Activated T-cell treated with anti-CD3 and anti-CD28 coated beads, Interleukin-2, amount 50 U/mL, for 4 hours (primary cell): ENCODE measurements at regions not wholly inside any gene's neighbourhood (a gene's known extent, or its start where the extent isn't known, plus 50 kb on each side); places are given as distances from the start of the nearest gene placed in this dataset.
"Not testable (repeated sequence)": the region's sequence is repeated elsewhere in the genome, so short reads cannot be mapped to it uniquely, and the experiment has no call there.

ENCODE experiments used
- ATAC-seq, 2 donors: fragments of 200-7000 bp; cut with Tn5 transposase; one replicate each; pipeline ENCODE4 v1.10.0; 2021
- DNase-seq: peaks from one replicate; pipeline ENCODE4 v3.0.0-alpha.2; 2020
- H3K27me3 Mint-ChIP-seq: one replicate; pipeline ENCODE4 v1.8.0; 2021; ENCODE audit warnings: low read depth, mixed read lengths
- H3K36me3 Mint-ChIP-seq: one replicate; pipeline ENCODE4 v1.8.0; 2022; ENCODE audit warnings: mixed read lengths; ENCODE audit not compliant: insufficient read depth
- H3K4me1 Mint-ChIP-seq: one replicate; pipeline ENCODE4 v1.8.0; 2021; ENCODE audit warnings: low read depth, mixed read lengths
- H3K4me3 Mint-ChIP-seq: one replicate; pipeline ENCODE4 v1.8.0; 2021; ENCODE audit warnings: mild to moderate bottlenecking, moderate library complexity, mixed read lengths
- H3K9me3 Mint-ChIP-seq: one replicate; pipeline ENCODE4 v1.8.0; 2021; ENCODE audit warnings: mixed read lengths

DNA sequence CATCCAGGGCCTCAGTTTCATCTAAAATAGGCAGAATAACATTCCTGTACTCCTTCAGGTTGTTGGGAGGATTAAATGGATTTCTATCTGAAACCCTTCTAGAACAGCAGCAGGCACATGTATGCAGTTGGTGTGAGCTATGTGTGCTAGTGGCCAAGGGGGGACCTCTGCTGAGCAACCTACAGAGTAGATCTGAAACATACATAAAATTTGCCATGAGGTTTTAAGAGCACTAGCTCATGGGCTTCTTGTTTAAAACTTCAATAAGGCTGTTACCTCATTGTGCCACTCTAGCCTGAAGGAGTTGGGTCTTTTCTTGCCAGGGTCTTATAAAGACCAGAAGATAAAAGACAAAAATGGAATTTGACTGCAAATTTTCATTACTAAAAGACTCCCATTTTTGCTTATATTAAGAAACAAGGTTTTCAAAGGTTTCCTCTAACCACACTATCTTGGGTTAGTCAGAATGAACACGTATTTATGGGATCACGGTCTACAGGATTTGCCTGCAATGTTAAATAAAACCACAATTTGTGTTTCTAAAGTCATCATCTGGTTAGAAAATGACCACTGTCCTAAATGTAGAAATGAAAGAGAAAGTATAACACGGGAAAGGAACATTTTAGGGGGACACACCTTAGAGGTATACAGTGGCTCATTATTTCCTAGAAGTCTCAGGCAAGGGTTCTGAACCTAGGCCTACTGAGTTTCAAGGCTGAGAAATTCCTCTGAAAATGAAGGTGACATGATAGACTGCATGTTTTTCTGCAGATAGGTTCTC is 144.9 kb upstream of the OLIG3 start:
- peaks cover 4% of the 10 kb centered on the region for H3K27me3 Mint-ChIP-seq
- peak; percentile 68 to 72 for ATAC-seq
- H3K4me1 Mint-ChIP-seq: peaks cover 13% of the 10 kb centered on the region
- DNase-seq: no peak
- no peak overlapping the region for H3K4me3 Mint-ChIP-seq
- no peaks in the 10 kb centered on the region for H3K9me3 Mint-ChIP-seq
- H3K36me3 Mint-ChIP-seq: no peaks in the 10 kb centered on the region

DNA sequence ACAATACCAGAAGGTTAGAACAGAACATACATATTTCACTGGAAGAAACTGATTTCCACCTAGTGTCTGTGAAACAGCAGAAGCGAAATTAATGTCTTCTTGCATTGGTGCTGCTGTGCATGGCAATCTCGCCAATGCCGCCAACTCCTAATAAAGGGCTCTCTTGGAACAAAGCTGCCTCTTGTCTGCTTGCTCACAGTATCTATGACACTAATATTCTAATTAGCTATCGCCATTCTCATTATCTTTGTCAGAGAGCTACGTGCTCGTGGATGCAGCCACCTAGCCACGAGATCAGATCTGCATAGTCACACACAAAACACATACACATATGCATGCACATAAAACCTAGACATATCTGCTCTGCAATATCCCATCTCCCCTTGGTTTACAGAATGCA is 145.9 kb upstream of the OLIG3 start:
- Mint-ChIP-seq H3K27me3 (peaks cover 5% of the 10 kb centered on the region), H3K36me3 (no peaks in the 10 kb centered on the region), H3K4me1 (peaks cover 13% of the 10 kb centered on the region), H3K9me3 (no peaks in the 10 kb centered on the region), H3K4me3 (no peak overlapping the region)
- DNase-seq (no peak), ATAC-seq (no peak)

DNA sequence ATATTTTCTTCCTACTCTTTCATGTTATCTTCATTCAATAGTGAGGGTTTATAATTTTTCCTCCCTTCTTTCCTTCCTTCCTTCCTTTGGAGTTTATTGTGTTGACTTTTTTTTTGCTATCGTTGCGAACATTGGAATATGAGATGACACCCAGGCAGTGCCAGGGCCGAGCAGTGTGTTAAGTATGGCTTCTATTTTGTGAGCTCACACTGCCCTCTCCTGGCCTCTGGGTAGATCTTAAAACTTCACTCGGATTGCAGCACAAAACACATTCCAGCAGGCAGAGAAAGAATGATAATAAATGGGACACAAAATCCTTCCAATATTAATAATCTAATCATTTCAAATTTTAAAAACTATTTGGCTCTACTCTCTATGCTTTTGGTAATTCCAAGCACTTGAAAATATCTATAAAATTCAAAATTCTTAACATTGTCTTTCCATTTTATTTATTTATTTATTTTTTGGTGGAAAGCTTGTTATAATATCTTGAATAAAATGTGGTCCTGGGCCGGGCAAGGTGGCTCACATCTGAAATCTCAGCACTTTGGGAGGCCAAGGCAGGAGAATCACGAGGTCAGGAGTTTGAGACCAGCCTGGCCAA is 147.4 kb upstream of the OLIG3 start:
- ATAC-seq (peak; percentile 71 to 73), DNase-seq (peak; percentile 57)
- Mint-ChIP-seq H3K27me3 (peaks cover 6% of the 10 kb centered on the region), H3K36me3 (no peaks in the 10 kb centered on the region), H3K4me3 (no peak overlapping the region), H3K9me3 (no peaks in the 10 kb centered on the region), H3K4me1 (peaks cover 13% of the 10 kb centered on the region)

DNA sequence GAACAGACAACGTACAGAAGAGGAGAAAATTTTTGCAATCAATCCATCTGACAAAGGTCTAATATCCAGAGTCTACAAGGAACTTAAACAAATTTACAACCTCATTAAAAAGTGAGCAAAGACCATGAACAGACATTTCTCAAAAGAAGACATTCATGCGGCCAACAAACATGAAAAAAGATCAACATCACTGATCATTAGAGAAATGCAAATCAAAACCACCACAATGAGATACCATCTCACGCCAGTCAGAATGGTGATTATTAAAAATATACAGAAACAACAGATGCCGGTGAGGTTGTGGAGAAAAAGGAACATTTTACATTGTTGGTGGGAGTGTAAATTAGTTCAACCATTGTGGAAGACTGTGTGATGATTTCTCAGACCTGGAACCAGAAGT is 149.0 kb upstream of the OLIG3 start:
- DNase-seq, H3K9me3 Mint-ChIP-seq, H3K4me3 Mint-ChIP-seq, ATAC-seq, H3K36me3 Mint-ChIP-seq: not testable (repeated sequence)
- Mint-ChIP-seq H3K4me1 (peaks cover 13% of the 10 kb centered on the region), H3K27me3 (peaks cover 20% of the 10 kb centered on the region)

DNA sequence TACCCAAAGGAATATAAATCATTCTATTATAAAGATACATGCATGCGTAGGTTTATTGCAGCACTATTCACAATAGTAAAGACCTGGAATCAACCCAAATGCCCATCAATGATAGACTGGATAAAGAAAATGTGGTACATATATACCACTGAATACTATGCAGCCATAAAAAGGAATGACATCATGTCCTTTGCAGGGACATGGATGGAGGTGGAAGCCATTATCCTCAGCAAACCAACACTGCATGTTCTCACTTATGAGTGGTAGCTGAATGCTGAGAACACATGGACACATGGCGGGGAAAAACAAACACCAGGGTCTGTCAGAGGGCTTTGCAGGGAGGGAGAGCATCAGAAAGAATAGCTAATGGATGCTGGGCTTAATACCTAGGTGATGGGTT is 149.4 kb upstream of the OLIG3 start:
- H3K9me3 Mint-ChIP-seq, H3K36me3 Mint-ChIP-seq, H3K4me3 Mint-ChIP-seq, H3K4me1 Mint-ChIP-seq, ATAC-seq, DNase-seq: not testable (repeated sequence)
- H3K27me3 Mint-ChIP-seq: peaks cover 23% of the 10 kb centered on the region

DNA sequence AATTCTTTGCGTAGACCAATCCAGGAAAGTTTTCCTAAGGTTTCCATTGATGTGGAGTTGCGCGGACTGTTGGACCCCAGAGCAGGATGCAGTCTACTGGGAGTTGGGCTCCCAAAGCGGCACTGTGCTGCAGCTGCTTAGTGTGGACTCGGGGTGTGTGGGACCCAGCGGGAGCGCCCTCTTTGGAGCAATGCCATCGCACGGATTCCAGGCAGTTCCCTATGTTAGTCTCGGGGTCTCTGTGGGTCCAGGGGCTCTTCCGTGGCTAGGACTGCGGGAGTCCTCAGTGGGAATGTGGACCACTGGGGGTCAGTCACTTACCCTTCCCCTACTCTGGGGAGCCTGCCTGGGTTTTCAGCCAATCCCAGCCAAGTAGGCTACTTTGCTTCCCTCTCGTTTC is 151.7 kb upstream of the OLIG3 start:
- no peaks in the 10 kb centered on the region for H3K4me1 Mint-ChIP-seq
- peaks cover 29% of the 10 kb centered on the region for H3K27me3 Mint-ChIP-seq
- ATAC-seq: no peak
- no peaks in the 10 kb centered on the region for H3K9me3 Mint-ChIP-seq
- no peaks in the 10 kb centered on the region for H3K36me3 Mint-ChIP-seq
- no peak for DNase-seq
- H3K4me3 Mint-ChIP-seq: no peak overlapping the region

DNA sequence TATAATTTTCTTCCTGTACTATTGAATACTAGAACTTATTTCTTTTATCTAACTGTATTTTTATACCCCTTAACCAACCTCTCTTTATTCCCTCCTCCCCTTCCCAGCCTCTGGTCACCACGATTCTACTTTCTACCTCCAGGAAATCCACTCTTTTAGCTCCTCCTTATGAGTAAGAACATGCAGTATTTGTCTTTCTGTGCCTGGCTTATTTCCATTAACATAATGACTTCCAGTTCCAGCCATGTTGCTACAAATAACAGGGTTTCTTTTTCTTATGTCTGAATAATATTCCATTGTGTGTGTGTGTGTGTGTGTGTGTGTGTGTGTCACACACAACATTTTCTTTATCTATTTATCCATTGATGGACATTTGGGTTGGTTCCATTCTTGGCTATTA is 152.3 kb upstream of the OLIG3 start:
- H3K27me3 Mint-ChIP-seq: peaks cover 29% of the 10 kb centered on the region
- no peak for DNase-seq
- ATAC-seq: no peak
- H3K4me3 Mint-ChIP-seq: no peak overlapping the region
- H3K4me1 Mint-ChIP-seq: no peaks in the 10 kb centered on the region
- H3K36me3 Mint-ChIP-seq: no peaks in the 10 kb centered on the region
- H3K9me3 Mint-ChIP-seq: no peaks in the 10 kb centered on the region

DNA sequence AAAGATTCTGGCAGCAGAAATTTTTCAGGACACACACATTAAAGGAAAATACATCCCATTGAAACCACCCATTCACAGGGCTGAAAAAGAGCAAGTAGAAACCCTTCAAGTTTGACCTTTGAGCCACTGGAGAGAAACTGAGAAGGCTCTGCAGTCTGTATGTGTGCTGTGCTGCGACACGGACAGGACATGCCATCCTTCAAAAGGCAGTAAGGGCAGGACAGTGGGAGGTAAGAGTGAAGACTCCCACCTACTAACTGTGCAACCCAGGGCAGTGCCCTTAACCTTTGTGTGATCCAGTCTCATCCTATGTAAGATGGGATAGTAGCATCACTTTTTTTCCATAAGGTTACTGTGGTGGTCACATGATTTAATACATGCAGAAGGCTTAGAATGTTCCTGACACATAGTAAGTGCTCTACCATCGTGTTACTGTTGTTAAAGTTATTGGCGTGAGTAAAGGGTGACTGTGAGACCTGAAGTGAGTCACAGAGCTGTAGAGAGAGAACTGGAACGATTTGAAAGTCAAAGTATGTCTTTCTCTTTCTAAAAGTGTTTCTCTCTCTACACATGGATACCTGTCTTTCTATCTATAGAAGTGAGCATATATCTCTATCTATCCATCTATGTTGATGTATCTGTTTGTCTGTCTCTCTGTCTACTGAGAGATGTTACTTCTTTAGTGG is 153.7 kb upstream of the OLIG3 start:
- ATAC-seq: peak; percentile 77 to 84
- no peaks in the 10 kb centered on the region for H3K4me1 Mint-ChIP-seq
- H3K36me3 Mint-ChIP-seq: no peaks in the 10 kb centered on the region
- H3K27me3 Mint-ChIP-seq: peaks cover 29% of the 10 kb centered on the region
- H3K4me3 Mint-ChIP-seq: no peak overlapping the region
- DNase-seq: no peak
- no peaks in the 10 kb centered on the region for H3K9me3 Mint-ChIP-seq

DNA sequence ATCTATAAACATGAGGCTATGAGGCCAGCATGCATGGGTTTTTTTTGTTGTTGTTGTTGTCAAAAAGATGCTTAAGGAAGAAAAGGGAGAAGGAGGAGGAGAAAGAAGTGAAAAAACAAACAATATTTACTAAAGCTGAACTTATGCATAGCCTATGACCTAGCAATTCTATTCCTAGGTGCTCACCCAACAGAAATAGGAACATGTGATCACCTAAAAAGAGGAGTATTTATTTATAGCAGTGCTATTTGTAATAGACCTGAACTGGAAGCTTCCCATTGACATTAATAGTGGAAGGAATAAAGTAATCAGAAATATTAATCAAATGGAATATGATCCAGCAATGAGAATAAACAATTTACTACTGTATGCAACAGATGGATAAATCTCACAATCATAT is 156.5 kb upstream of the OLIG3 start:
- ATAC-seq: no peak

DNA sequence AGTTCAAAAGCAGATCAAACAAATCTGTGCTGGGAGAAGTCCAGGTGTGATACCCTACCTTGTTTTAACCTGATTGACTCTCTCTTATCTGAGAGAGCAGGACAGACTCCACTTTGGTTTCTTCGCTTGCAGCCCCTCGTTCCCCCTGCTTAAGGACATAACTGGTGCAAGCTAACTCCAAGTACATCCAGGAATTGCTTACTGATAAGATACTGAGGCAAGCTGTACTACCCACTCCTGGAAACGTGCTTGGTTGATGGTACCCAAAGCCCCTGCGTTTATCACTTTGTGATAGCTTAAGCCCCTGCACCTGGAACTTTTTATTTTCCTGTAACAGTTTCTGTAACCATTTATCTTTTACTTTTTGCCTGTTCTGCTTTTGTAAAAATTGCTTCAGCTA is 157.0 kb upstream of the OLIG3 start:
- ATAC-seq (no peak), DNase-seq (no peak)
- Mint-ChIP-seq H3K36me3 (no peaks in the 10 kb centered on the region), H3K27me3 (peaks cover 28% of the 10 kb centered on the region), H3K4me3 (no peak overlapping the region), H3K9me3 (peaks cover 4% of the 10 kb centered on the region), H3K4me1 (no peaks in the 10 kb centered on the region)

More for the DNA sequence above, 156.5 kb upstream of the OLIG3 start:
- Mint-ChIP-seq H3K36me3 (no peaks in the 10 kb centered on the region), H3K4me1 (no peaks in the 10 kb centered on the region), H3K9me3 (peaks cover 4% of the 10 kb centered on the region), H3K27me3 (peaks cover 28% of the 10 kb centered on the region), H3K4me3 (no peak overlapping the region)
- DNase-seq: no peak

DNA sequence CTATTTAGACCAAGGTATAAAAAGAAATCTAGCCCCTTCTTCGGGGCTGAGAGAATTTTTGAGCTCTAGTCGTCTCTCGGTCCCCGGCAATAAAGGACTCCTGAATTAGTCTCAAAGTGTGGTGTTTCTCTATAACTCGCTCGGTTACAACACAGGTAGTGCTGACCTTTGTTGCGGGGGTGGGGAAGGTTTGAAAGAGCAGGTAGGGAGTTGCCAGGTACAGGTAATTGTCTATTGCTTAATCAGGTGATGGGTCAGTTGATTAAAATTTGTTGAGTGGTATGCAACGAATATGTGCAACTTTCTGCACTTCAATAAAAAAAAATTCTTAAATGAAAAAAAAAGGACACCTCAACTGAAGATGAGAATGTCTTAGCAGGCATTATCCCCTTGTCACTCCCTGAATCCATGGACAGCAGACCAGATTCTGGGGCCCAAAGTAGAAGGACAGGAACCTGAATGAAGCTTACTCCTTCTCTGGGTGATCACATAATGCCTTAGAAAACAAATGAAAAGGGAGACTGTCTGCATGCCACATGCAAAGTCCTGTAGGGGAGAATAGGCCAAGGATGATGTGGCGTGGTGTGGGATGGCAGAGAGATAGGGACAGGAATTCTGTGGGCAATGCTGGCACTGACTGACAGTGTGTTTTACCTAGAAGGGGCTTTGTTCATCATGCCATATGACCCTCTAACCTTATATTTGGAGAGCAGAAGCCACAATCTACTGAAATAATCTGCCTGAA is 157.6 kb upstream of the OLIG3 start:
- Mint-ChIP-seq H3K4me3 (no peak overlapping the region), H3K9me3 (peaks cover 4% of the 10 kb centered on the region), H3K27me3 (peaks cover 25% of the 10 kb centered on the region), H3K4me1 (no peaks in the 10 kb centered on the region), H3K36me3 (no peaks in the 10 kb centered on the region)
- ATAC-seq (no peak), DNase-seq (no peak)

DNA sequence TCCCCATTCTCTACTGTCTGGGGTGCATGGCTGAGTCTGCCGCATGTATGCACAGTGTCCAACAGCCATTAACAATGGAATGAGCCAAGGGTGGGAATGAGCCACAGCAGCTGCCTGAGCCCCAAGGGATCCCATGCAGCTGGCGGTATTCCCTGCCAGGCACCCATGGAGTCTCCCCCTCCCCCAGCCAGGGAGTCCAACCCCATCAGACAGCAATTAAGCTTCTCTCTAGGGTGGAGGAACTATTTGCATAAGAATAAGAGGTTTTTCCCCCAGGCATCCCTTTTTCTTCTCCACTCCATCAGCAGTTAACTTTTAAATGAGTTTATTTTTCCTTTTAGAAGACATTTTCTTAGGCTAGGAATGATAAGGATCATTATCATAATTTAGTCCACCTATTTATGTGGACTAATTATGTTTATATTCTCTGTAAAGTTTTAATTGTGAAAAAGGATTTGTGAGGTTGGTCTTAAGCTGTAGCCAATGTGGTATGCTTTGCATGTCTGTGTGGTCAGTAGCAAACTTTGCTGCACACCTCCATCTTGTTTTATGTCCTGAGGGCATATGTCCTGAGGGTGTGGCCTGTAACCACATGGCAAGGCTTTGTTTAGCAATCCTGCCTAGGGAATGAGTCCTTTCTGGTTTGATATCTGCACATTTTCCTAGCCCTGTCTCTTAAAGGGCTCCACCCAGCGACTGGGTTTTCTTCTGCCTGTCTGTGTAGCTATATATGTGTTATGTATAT is 158.9 kb upstream of the OLIG3 start:
- no peak for ATAC-seq
- Mint-ChIP-seq H3K27me3 (peaks cover 13% of the 10 kb centered on the region), H3K4me1 (peaks cover 6% of the 10 kb centered on the region), H3K4me3 (no peak overlapping the region), H3K9me3 (peaks cover 4% of the 10 kb centered on the region), H3K36me3 (no peaks in the 10 kb centered on the region)
- no peak for DNase-seq

DNA sequence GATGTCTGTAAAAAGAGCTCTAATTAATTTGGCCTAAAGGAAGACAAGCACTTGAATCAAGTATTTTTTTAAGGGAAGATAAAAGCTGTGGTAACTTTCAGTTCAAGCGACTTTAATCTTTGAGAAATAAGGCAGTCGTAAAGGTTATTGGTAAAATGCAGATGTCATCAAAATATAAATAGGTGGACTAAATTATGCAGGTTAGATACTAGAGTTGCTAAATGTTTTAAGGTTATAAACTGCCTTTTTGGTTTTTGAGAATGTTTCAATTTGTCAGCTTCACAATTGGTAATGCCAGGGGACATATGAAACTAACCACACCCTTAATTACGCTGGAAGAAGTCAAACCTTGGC is 159.5 kb upstream of the OLIG3 start:
- Mint-ChIP-seq H3K9me3 (peaks cover 4% of the 10 kb centered on the region), H3K4me1 (peaks cover 6% of the 10 kb centered on the region)
- no peak for DNase-seq

More for the DNA sequence above, 159.5 kb upstream of the OLIG3 start:
- no peak overlapping the region for H3K4me3 Mint-ChIP-seq
- H3K36me3 Mint-ChIP-seq: no peaks in the 10 kb centered on the region
- no peak for ATAC-seq
- H3K27me3 Mint-ChIP-seq: peaks cover 9% of the 10 kb centered on the region
